Neural progenitor cell (in vitro differentiated cells): ENCODE measurements at regions not wholly inside any gene's neighbourhood (a gene's known extent, or its start where the extent isn't known, plus 50 kb on each side); places are given as distances from the start of the nearest gene placed in this dataset.

Experiments
- DNase-seq: peaks from one replicate; pipeline ENCODE4 v3.0.0-alpha.2; 2016; ENCODE audit warnings: low spot score
- H2AFZ ChIP-seq: fragments of 200-600 bp; sonication (generic); replicated peaks from 2 replicates; pipeline ENCODE4 v1.6.1; 2016; ENCODE audit warnings: antibody characterized with exemption
- H3F3A ChIP-seq: fragments of 200-600 bp; sonication (generic); 2 replicates; pipeline ENCODE4 v1.6.1; 2016; ENCODE audit warnings: antibody characterized with exemption, low read depth
- H3K27ac ChIP-seq: fragments of 200-600 bp; sonication (generic); 2 replicates; pipeline ENCODE4 v1.5.1; 2016; ENCODE audit warnings: mild to moderate bottlenecking
- H3K27me3 ChIP-seq: fragments of 200-600 bp; sonication (generic); 2 replicates; pipeline ENCODE4 v1.6.1; 2016; ENCODE audit warnings: mild to moderate bottlenecking, moderate library complexity
- H3K36me3 ChIP-seq: fragments of 200-600 bp; sonication (generic); 2 replicates; pipeline ENCODE4 v1.5.1; 2016
- H3K4me1 ChIP-seq: fragments of 200-600 bp; sonication (generic); 2 replicates; pipeline ENCODE4 v1.6.1; 2016; ENCODE audit warnings: mixed run types
- H3K4me2 ChIP-seq: fragments of 200-600 bp; sonication (generic); 2 replicates; pipeline ENCODE4 v1.6.1; 2016
- H3K4me3 ChIP-seq: fragments of 200-600 bp; sonication (generic); 2 replicates; pipeline ENCODE4 v1.5.1; 2016
- H3K79me2 ChIP-seq: fragments of 200-600 bp; sonication (generic); 2 replicates; pipeline ENCODE4 v1.6.1; 2016; ENCODE audit warnings: low read depth
- H3K9ac ChIP-seq: fragments of 200-600 bp; sonication (generic); 2 replicates; pipeline ENCODE4 v1.6.1; 2016
- H3K9me3 ChIP-seq: fragments of 200-600 bp; sonication (generic); 2 replicates; pipeline ENCODE4 v1.5.1; 2016; ENCODE audit warnings: low read depth
- H4K20me1 ChIP-seq: fragments of 200-600 bp; sonication (generic); 2 replicates; pipeline ENCODE4 v1.6.1; 2016; ENCODE audit warnings: low read depth
- H3K27ac Mint-ChIP-seq: 3 replicates; pipeline ENCODE4 v1.8.0; 2021; ENCODE audit warnings: mixed read lengths
- H3K27me3 Mint-ChIP-seq: 2 replicates; pipeline ENCODE4 v1.8.0; 2022; ENCODE audit warnings: low read depth, mild to moderate bottlenecking, inconsistent platforms, moderate library complexity, mixed read lengths; ENCODE audit not compliant: insufficient read depth
- H3K36me3 Mint-ChIP-seq: 3 replicates; pipeline ENCODE4 v1.8.0; 2021; ENCODE audit warnings: mixed read lengths
- H3K4me1 Mint-ChIP-seq: 3 replicates; pipeline ENCODE4 v1.8.0; 2021; ENCODE audit warnings: mixed read lengths
- H3K4me3 Mint-ChIP-seq: 3 replicates; pipeline ENCODE4 v1.8.0; 2021; ENCODE audit warnings: mild to moderate bottlenecking, moderate library complexity, mixed read lengths
- H3K9me3 Mint-ChIP-seq: 3 replicates; pipeline ENCODE4 v1.8.0; 2020; ENCODE audit warnings: mixed read lengths
- EZH2 ChIP-seq: fragments of 200-600 bp; sonication (generic); IDR thresholded peaks from 2 replicates; pipeline ENCODE4 v1.6.1; 2017; ENCODE audit warnings: antibody characterized with exemption, mild to moderate bottlenecking, moderate library complexity
- EZH2phosphoT487 ChIP-seq: fragments of 200-600 bp; sonication (generic); IDR thresholded peaks from 2 replicates; pipeline ENCODE4 v1.6.1; 2017; ENCODE audit warnings: antibody characterized with exemption
- TF ChIP-seq, protein P1 (sequence below): fragments of 200-600 bp; sonication (generic); IDR thresholded peaks from 2 replicates; pipeline ENCODE4 v1.5.1; 2017; ENCODE audit warnings: antibody characterized with exemption, mild to moderate bottlenecking

DNA sequence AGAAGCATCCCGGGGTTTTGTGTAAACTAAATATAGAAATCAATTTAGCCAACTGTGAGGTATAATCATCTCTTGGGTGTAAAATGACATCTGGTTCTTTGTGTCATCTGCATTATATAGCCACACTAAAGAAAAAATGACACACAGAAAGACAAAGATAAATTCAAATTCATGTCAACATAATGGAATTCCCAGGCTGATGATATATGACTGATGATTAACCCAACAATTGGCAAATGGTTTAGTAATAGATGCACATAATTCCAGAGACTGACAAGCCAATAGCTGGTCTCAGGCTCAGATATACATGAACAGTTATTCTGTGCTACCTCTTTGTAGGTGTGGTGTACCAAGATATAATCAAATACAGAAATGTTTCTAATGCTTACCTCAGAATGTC lies 375.4 kb upstream of the PITX2 start:
- H3K36me3 ChIP-seq = no peaks in the 10 kb centered on the region
- no peak overlapping the region for H3K27ac Mint-ChIP-seq
- no peaks in the 10 kb centered on the region for H3K36me3 Mint-ChIP-seq
- no peak overlapping the region for H3K27ac ChIP-seq
- H3K27me3 ChIP-seq = no peaks in the 10 kb centered on the region
- no peaks in the 10 kb centered on the region for H3K9me3 ChIP-seq
- no peaks in the 10 kb centered on the region for H4K20me1 ChIP-seq
- no peak overlapping the region for H3K4me3 Mint-ChIP-seq
- H3K4me2 ChIP-seq = no peak overlapping the region
- no peaks in the 10 kb centered on the region for H3K79me2 ChIP-seq
- DNase-seq = no peak
- no peaks in the 10 kb centered on the region for H3K9me3 Mint-ChIP-seq
- TF ChIP-seq EZH2phosphoT487 = no peak
- TF ChIP-seq EZH2 = no peak
- TF ChIP-seq, protein P1, sequence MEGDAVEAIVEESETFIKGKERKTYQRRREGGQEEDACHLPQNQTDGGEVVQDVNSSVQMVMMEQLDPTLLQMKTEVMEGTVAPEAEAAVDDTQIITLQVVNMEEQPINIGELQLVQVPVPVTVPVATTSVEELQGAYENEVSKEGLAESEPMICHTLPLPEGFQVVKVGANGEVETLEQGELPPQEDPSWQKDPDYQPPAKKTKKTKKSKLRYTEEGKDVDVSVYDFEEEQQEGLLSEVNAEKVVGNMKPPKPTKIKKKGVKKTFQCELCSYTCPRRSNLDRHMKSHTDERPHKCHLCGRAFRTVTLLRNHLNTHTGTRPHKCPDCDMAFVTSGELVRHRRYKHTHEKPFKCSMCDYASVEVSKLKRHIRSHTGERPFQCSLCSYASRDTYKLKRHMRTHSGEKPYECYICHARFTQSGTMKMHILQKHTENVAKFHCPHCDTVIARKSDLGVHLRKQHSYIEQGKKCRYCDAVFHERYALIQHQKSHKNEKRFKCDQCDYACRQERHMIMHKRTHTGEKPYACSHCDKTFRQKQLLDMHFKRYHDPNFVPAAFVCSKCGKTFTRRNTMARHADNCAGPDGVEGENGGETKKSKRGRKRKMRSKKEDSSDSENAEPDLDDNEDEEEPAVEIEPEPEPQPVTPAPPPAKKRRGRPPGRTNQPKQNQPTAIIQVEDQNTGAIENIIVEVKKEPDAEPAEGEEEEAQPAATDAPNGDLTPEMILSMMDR = no peak
- no peak overlapping the region for H3K9ac ChIP-seq
- H3K4me1 Mint-ChIP-seq = peaks cover 11% of the 10 kb centered on the region
- H3K4me3 ChIP-seq = no peak overlapping the region
- no peaks in the 10 kb centered on the region for H3K4me1 ChIP-seq
- H3K27me3 Mint-ChIP-seq = no peaks in the 10 kb centered on the region
- H3F3A ChIP-seq = no peaks in the 10 kb centered on the region
- H2AFZ ChIP-seq = no peak overlapping the region

DNA sequence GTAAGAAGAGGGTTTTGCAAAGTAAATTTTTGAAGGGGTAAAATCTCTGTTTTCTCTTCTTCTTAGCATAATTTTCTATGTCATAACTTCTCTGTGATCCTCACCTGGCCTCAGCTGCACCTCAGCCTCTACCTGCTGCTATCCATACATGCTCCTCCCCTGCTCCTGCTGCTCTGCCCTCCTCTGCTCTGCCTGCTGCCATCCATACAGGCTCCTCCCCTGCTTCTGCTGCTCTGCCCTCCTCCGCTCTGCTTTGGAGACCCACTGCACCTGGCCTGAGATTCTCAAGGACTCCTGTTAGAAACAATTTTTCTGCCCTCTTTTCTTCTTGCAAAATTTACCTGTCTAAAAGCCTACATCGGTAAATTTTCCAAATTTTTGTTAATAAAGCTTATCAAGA lies 388.6 kb upstream of the PITX2 start:
- Histone ChIP-seq H3K4me2 (no peak overlapping the region), H3K27me3 (no peaks in the 10 kb centered on the region), H3K4me1 (peaks cover 5% of the 10 kb centered on the region), H3K4me3 (no peak overlapping the region), H3F3A (no peaks in the 10 kb centered on the region), H3K36me3 (no peaks in the 10 kb centered on the region), H3K27ac (no peak overlapping the region), H3K79me2 (no peaks in the 10 kb centered on the region), H2AFZ (no peak overlapping the region), H3K9ac (no peak overlapping the region), H3K9me3 (no peaks in the 10 kb centered on the region), H4K20me1 (no peaks in the 10 kb centered on the region)
- Mint-ChIP-seq H3K36me3 (no peaks in the 10 kb centered on the region), H3K27ac (no peak overlapping the region), H3K9me3 (no peaks in the 10 kb centered on the region), H3K4me1 (peaks cover 1% of the 10 kb centered on the region), H3K4me3 (no peak overlapping the region), H3K27me3 (peaks cover 2% of the 10 kb centered on the region)
- TF ChIP-seq EZH2 = no peak
- TF ChIP-seq, protein P1 = no peak
- DNase-seq = no peak

GRCh38 chr4:111013846-111014245 lies 391.0 kb upstream of the PITX2 start:
- H3K27me3 Mint-ChIP-seq = peaks cover 2% of the 10 kb centered on the region
- H3K4me3 ChIP-seq = no peak overlapping the region

More at GRCh38 chr4:111013846-111014245, 391.0 kb upstream of the PITX2 start:
- Histone ChIP-seq H3K9me3 (no peaks in the 10 kb centered on the region), H3K27me3 (no peaks in the 10 kb centered on the region), H3K9ac (no peak overlapping the region), H3K4me1 (peaks cover 10% of the 10 kb centered on the region), H2AFZ (no peak overlapping the region), H3K36me3 (no peaks in the 10 kb centered on the region), H4K20me1 (no peaks in the 10 kb centered on the region), H3K27ac (no peak overlapping the region), H3F3A (no peaks in the 10 kb centered on the region), H3K79me2 (no peaks in the 10 kb centered on the region), H3K4me2 (no peak overlapping the region)
- Mint-ChIP-seq H3K4me3 (no peak overlapping the region), H3K27ac (no peak overlapping the region), H3K36me3 (no peaks in the 10 kb centered on the region), H3K9me3 (no peaks in the 10 kb centered on the region), H3K4me1 (peaks cover 2% of the 10 kb centered on the region)
- DNase-seq = no peak
- TF ChIP-seq EZH2 = no peak
- TF ChIP-seq, protein P1 = no peak
- TF ChIP-seq EZH2phosphoT487 = no peak
